ENCODE measurements at regions not wholly inside any gene's neighbourhood (a gene's known extent, or its start where the extent isn't known, plus 50 kb on each side); places are given as distances from the start of the nearest gene placed in this dataset.
"Not testable (repeated sequence)": the region's sequence is repeated elsewhere in the genome, so short reads cannot be mapped to it uniquely, and the experiment has no call there.

DNA sequence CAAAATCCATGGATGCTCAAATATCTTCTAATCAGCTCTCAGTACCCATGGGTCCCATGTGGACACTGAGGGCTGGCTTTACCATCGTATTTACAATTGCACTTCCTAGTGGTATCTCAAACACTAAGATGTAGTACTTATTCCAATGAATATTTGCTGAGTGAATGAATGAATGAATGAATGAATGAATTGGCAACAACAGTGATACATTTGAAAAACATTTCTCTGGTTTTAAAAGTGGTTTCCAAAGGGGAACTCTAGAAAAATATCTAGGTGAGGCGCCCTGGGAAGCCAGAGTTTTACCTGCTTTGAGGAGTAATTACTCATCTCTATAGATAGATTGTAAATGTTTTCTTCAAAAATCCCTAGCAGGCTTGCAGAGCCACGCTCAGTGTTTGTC is 76.6 kb downstream of the CYTL1 start:
- ATAC-seq: no peak
- POLR2A ChIA-PET: no interaction called here
- no peak overlapping the region for H3K27ac Mint-ChIP-seq
- no peaks in the 10 kb centered on the region for H3K9me3 Mint-ChIP-seq (ENCODE audit: insufficient read depth)
- peaks cover 19% of the 10 kb centered on the region for H3K4me1 Mint-ChIP-seq (ENCODE audit: low read depth)
- peaks cover 1% of the 10 kb centered on the region for H3K36me3 Mint-ChIP-seq (ENCODE audit: low read depth)
- CTCF ChIA-PET: no interaction called here
- H3K27me3 Mint-ChIP-seq (ENCODE audit: low read depth): peaks cover 4% of the 10 kb centered on the region
- H3K4me3 Mint-ChIP-seq: no peak overlapping the region
- no peak for DNase-seq

DNA sequence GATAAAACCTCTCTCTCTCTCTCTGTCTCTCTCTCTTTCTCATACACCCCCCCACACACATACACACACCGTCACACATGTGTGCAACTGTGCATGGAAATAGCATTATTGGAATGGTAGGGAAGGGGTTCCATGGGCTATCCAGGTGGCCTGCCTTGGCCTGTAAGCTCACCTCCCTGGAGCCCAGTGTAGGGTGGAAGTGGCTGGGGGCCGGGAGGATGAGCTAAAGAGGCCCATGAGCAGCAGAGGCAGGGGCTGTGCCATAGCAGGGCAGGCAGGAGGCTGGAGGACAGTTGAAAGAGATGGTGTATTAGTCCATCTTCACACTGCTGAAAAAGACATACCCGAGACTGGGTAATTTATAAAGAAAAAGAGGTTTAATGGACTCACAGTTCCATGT is 74.2 kb downstream of the CYTL1 start:
- H3K36me3 Mint-ChIP-seq (ENCODE audit: low read depth): peaks cover 1% of the 10 kb centered on the region
- ChIA-PET CTCF (no interaction called here), POLR2A (no interaction called here)
- H3K4me3 Mint-ChIP-seq: no peak overlapping the region
- no peaks in the 10 kb centered on the region for H3K9me3 Mint-ChIP-seq (ENCODE audit: insufficient read depth)
- peaks cover 1% of the 10 kb centered on the region for H3K27me3 Mint-ChIP-seq (ENCODE audit: low read depth)
- peaks cover 19% of the 10 kb centered on the region for H3K4me1 Mint-ChIP-seq (ENCODE audit: low read depth)
- ATAC-seq (no peak), DNase-seq (no peak)
- no peak overlapping the region for H3K27ac Mint-ChIP-seq

DNA sequence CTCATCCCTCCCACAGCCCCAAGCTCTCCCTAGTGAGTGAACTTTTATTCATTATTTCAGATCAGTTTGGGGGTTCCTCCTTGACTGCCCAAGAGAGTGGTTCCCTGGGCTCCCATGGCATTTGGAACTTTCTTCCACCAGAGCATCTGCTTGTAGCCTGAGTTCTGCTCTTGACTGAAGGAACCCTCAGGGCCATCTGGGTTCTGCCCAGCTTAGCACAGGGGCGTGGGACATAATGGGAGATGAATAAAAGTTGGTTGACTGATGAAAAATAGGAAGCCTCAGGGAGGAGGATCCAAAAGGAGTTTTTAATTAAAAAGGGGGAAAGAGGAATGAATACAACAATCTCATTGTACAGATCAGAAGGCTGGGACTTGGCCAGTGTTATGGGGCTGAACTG is 73.4 kb downstream of the CYTL1 start:
- Mint-ChIP-seq H3K27me3 (ENCODE audit: low read depth) (peaks cover 1% of the 10 kb centered on the region), H3K9me3 (ENCODE audit: insufficient read depth) (no peaks in the 10 kb centered on the region), H3K27ac (no peak overlapping the region), H3K36me3 (ENCODE audit: low read depth) (peaks cover 1% of the 10 kb centered on the region), H3K4me3 (no peak overlapping the region), H3K4me1 (ENCODE audit: low read depth) (peaks cover 19% of the 10 kb centered on the region)
- ChIA-PET CTCF (no interaction called here), POLR2A (no interaction called here)
- DNase-seq (no peak), ATAC-seq (no peak)

DNA sequence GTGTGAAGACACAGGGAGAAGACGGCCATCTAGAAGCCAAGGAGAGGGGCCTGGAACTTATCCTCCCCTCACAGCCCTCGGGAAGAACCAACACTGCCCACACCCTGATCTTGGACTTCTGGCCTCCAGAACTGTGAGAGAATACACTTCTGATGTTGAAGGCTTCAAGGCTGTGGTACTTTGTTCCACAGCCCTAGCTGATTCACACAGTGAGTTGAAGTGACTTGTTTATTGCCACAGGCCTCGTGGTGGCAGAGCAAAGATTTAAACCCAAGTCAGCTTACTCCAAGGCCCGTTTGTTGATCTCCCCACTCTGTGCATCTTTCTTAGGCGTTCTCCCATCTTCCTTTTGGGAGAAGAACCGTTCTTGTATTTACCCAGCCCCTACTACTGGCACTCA is 72.8 kb downstream of the CYTL1 start:
- ATAC-seq (no peak), DNase-seq (no peak)
- ChIA-PET CTCF (no interaction called here), POLR2A (no interaction called here)
- H3K9me3 Mint-ChIP-seq (ENCODE audit: insufficient read depth): no peaks in the 10 kb centered on the region
- peaks cover 1% of the 10 kb centered on the region for H3K27me3 Mint-ChIP-seq (ENCODE audit: low read depth)
- H3K4me1 Mint-ChIP-seq (ENCODE audit: low read depth): peaks cover 19% of the 10 kb centered on the region
- peaks cover 1% of the 10 kb centered on the region for H3K36me3 Mint-ChIP-seq (ENCODE audit: low read depth)
- no peak overlapping the region for H3K27ac Mint-ChIP-seq
- H3K4me3 Mint-ChIP-seq: no peak overlapping the region

- H3K36me3 Mint-ChIP-seq (ENCODE audit: low read depth): peaks cover 1% of the 10 kb centered on the region
- DNase-seq (no peak), ATAC-seq (no peak)
- ChIA-PET POLR2A (no interaction called here), CTCF (no interaction called here)
- peaks cover 19% of the 10 kb centered on the region for H3K4me1 Mint-ChIP-seq (ENCODE audit: low read depth)
- H3K27me3 Mint-ChIP-seq (ENCODE audit: low read depth): peaks cover 4% of the 10 kb centered on the region
- H3K27ac Mint-ChIP-seq: no peak overlapping the region
- H3K9me3 Mint-ChIP-seq (ENCODE audit: insufficient read depth): no peaks in the 10 kb centered on the region
- no peak overlapping the region for H3K4me3 Mint-ChIP-seq
Observed at GRCh38 chr4:4947721-4948120, 71.5 kb downstream of the CYTL1 start.

GRCh38 chr4:4948370-4948769 is 70.9 kb downstream of the CYTL1 start:
- Mint-ChIP-seq H3K36me3 (ENCODE audit: low read depth) (peaks cover 1% of the 10 kb centered on the region), H3K4me3 (no peak overlapping the region), H3K27ac (no peak overlapping the region), H3K4me1 (ENCODE audit: low read depth) (peaks cover 14% of the 10 kb centered on the region), H3K9me3 (ENCODE audit: insufficient read depth) (no peaks in the 10 kb centered on the region), H3K27me3 (ENCODE audit: low read depth) (peaks cover 4% of the 10 kb centered on the region)
- ATAC-seq (no peak), DNase-seq (no peak)
- ChIA-PET CTCF (no interaction called here), POLR2A (no interaction called here)

- POLR2A ChIA-PET: no interaction called here
- DNase-seq: no peak
- Mint-ChIP-seq H3K4me1 (ENCODE audit: low read depth) (no peaks in the 10 kb centered on the region), H3K36me3 (ENCODE audit: low read depth) (no peaks in the 10 kb centered on the region), H3K27me3 (ENCODE audit: low read depth) (peaks cover 4% of the 10 kb centered on the region), H3K9me3 (ENCODE audit: insufficient read depth) (no peaks in the 10 kb centered on the region), H3K4me3 (no peak overlapping the region), H3K27ac (no peak overlapping the region)
- ATAC-seq: no peak
- CTCF ChIA-PET: interaction anchor here (0.6 kb wide), 1 partner anchor 764 kb away, joined by 3 read pairs; no protein-coding TSS in a partner anchor
Observed at GRCh38 chr4:4950561-4951290, 68.5 kb downstream of the CYTL1 start.

- Mint-ChIP-seq H3K4me1 (ENCODE audit: low read depth) (no peaks in the 10 kb centered on the region), H3K36me3 (ENCODE audit: low read depth) (no peaks in the 10 kb centered on the region), H3K27me3 (ENCODE audit: low read depth) (peaks cover 4% of the 10 kb centered on the region), H3K27ac (no peak overlapping the region), H3K9me3 (ENCODE audit: insufficient read depth) (no peaks in the 10 kb centered on the region), H3K4me3 (no peak overlapping the region)
- no peak for DNase-seq
- no peak for ATAC-seq
- ChIA-PET POLR2A (no interaction called here), CTCF (no interaction called here)
Observed at GRCh38 chr4:4952273-4952672, 67.0 kb downstream of the CYTL1 start.

GRCh38 chr4:4959344-4960074 is 59.7 kb downstream of the CYTL1 start:
- POLR2A ChIA-PET; H3K36me3 Mint-ChIP-seq (ENCODE audit: low read depth); H3K27ac Mint-ChIP-seq; ATAC-seq; H3K4me1 Mint-ChIP-seq (ENCODE audit: low read depth); CTCF ChIA-PET; H3K4me3 Mint-ChIP-seq; H3K27me3 Mint-ChIP-seq (ENCODE audit: low read depth); DNase-seq: not testable (repeated sequence)
- H3K9me3 Mint-ChIP-seq (ENCODE audit: insufficient read depth): peaks cover 19% of the 10 kb centered on the region

DNA sequence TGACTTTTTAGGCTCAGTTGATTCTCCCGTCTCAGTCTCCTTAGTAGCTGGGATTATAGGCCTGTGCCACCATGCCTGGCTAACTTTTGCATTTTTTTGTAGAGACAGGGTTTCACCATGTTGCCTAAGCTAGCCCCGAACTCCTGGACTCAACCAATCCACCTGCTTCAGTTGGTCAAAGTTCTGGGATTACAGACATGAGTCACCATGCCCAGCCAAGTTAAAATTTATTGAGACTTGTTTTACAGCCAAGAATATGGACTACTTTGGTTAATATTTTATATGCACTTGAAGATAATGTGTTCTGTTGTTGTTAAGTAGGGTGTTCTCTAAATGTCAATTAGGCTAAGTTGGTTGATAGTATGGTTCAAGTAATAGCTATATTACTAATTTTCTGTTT is 58.7 kb downstream of the CYTL1 start:
- Mint-ChIP-seq H3K4me1 (ENCODE audit: low read depth) (no peaks in the 10 kb centered on the region), H3K27ac (no peak overlapping the region), H3K4me3 (no peak overlapping the region), H3K36me3 (ENCODE audit: low read depth) (no peaks in the 10 kb centered on the region), H3K9me3 (ENCODE audit: insufficient read depth) (peaks cover 19% of the 10 kb centered on the region), H3K27me3 (ENCODE audit: low read depth) (no peaks in the 10 kb centered on the region)
- ChIA-PET CTCF (no interaction called here), POLR2A (no interaction called here)
- ATAC-seq (no peak), DNase-seq (no peak)

- no peak for DNase-seq
- Mint-ChIP-seq H3K36me3 (ENCODE audit: low read depth) (no peaks in the 10 kb centered on the region), H3K9me3 (ENCODE audit: insufficient read depth) (peaks cover 19% of the 10 kb centered on the region), H3K4me3 (no peak overlapping the region), H3K4me1 (ENCODE audit: low read depth) (no peaks in the 10 kb centered on the region), H3K27ac (no peak overlapping the region), H3K27me3 (ENCODE audit: low read depth) (no peaks in the 10 kb centered on the region)
- ChIA-PET CTCF (no interaction called here), POLR2A (no interaction called here)
- ATAC-seq: no peak
Observed at GRCh38 chr4:4961936-4962335, 57.3 kb downstream of the CYTL1 start.

- no peaks in the 10 kb centered on the region for H3K36me3 Mint-ChIP-seq (ENCODE audit: low read depth)
- H3K27ac Mint-ChIP-seq: no peak overlapping the region
- peaks cover 19% of the 10 kb centered on the region for H3K9me3 Mint-ChIP-seq (ENCODE audit: insufficient read depth)
- H3K27me3 Mint-ChIP-seq (ENCODE audit: low read depth): no peaks in the 10 kb centered on the region
- ChIA-PET CTCF (no interaction called here), POLR2A (no interaction called here)
- no peaks in the 10 kb centered on the region for H3K4me1 Mint-ChIP-seq (ENCODE audit: low read depth)
- ATAC-seq: no peak
- DNase-seq: no peak
- no peak overlapping the region for H3K4me3 Mint-ChIP-seq
Observed at GRCh38 chr4:4962928-4963327, 56.3 kb downstream of the CYTL1 start.

All from activated CD8-positive, alpha-beta T cell treated with anti-CD3 and anti-CD28 coated beads, Interleukin-2, amount 10 ng/mL, durations not matched to agents 7 days and 5 days (primary cell).